K562 (cell line): ENCODE measurements at regions not wholly inside any gene's neighbourhood (a gene's known extent, or its start where the extent isn't known, plus 50 kb on each side); places are given as distances from the start of the nearest gene placed in this dataset.

ENCODE experiments used
- ATAC-seq: fragments of 200-7000 bp; cut with Tn5 transposase; 3 replicates; pipeline ENCODE4 v1.9.1; 2020; ENCODE audit warnings: moderate library complexity
- BruUV-seq: library from RNA; stranded (reverse); fragments of 400-500 nt; replicated peaks from 2 replicates; lab custom pipeline; 2021; lab: Mats Ljungman, UMichigan
- CTCF ChIA-PET: fragments of 300-600 bp; formaldehyde crosslinking; extraction: SDS; loops from one replicate; lab custom pipeline; 2021; ENCODE audit warnings: low intra/inter-chr PET ratio; lab: Yijun Ruan, JAX
- POLR2A ChIA-PET: fragments of 300-600, 350-650 bp; sonication (Branson Sonifier 250); formaldehyde crosslinking; extraction: SDS; loops from one replicate; lab custom pipeline; 2021; ENCODE audit warnings: antibody characterized with exemption, inconsistent platforms; lab: Yijun Ruan, JAX
- DNase-seq, 4 experiments: peaks; one replicate each; pipeline versions ENCODE4 v3.0.0 to v3.0.0-alpha.2; 2011 to 2018; ENCODE audit warnings: low spot score in 3 of 4, mixed read lengths in 3 of 4; ENCODE audit errors: extremely low read depth in 1 of 4
- FAIRE-seq: peaks from 2 replicates; lab custom pipeline; 2011; peaks lifted over from hg19 to GRCh38; lab: Jason Lieb, UNC
- H2AFZ ChIP-seq: 2 replicates; pipeline ENCODE4 v1.6.0; 2011; ENCODE audit warnings: low read depth, low read length, control low read depth, inconsistent platforms
- H3K27ac ChIP-seq: fragments of 200-600 bp; 3 replicates; pipeline ENCODE4 v1.8.0; 2011; ENCODE audit warnings: low read depth, mild to moderate bottlenecking, control low read depth, inconsistent platforms, low read length, moderate library complexity, mixed read lengths; ENCODE audit errors: extremely low read depth
- H3K27me3 ChIP-seq, 2 experiments: fragments of 300-600 bp in 1 of 2; 2 replicates in 1 of 2; 3 replicates in 1 of 2; pipeline versions ENCODE4 v1.6.0 to v1.8.0; 2011; ENCODE audit warnings: inconsistent platforms in 2 of 2, low read length in 2 of 2, mild to moderate bottlenecking in 1 of 2, mixed read lengths in 1 of 2, moderate library complexity in 1 of 2; ENCODE audit not compliant: control insufficient read depth in 2 of 2, insufficient read depth in 2 of 2
- H3K36me3 ChIP-seq: fragments of 300-600 bp; 3 replicates; pipeline ENCODE4 v1.8.0; 2011; ENCODE audit warnings: mild to moderate bottlenecking, low read length, inconsistent platforms; ENCODE audit not compliant: control insufficient read depth, insufficient read depth
- H3K4me1 ChIP-seq, 2 experiments: fragments of 200-600 bp in 1 of 2; replicated peaks in 1 of 2; 2 replicates in 1 of 2; 3 replicates in 1 of 2; pipeline versions ENCODE4 v1.5.1 to v1.8.0; 2011; ENCODE audit warnings: inconsistent platforms in 2 of 2, low read length in 2 of 2, mild to moderate bottlenecking in 1 of 2, mixed read lengths in 1 of 2, moderate library complexity in 1 of 2; ENCODE audit not compliant: control insufficient read depth in 2 of 2, insufficient read depth in 2 of 2
- H3K4me2 ChIP-seq: 2 replicates; pipeline ENCODE4 v1.6.1; 2011; ENCODE audit warnings: low read length, control low read depth, inconsistent platforms, mixed read lengths; ENCODE audit not compliant: insufficient read depth
- H3K4me3 ChIP-seq: fragments of 200-600 bp; sonication (generic), shearing (Covaris generic); 2 replicates; pipeline ENCODE4 v1.5.1; 2016; ENCODE audit warnings: control low read depth, inconsistent platforms
- H3K79me2 ChIP-seq: fragments of 200-600 bp; 3 replicates; pipeline ENCODE4 v1.8.0; 2011; ENCODE audit warnings: low read length, inconsistent platforms; ENCODE audit not compliant: control insufficient read depth, insufficient read depth
- H3K9ac ChIP-seq, 2 experiments: 2 replicates each; pipeline versions ENCODE4 v1.6.0 to v1.6.1; 2011; ENCODE audit warnings: low read depth in 2 of 2, low read length in 2 of 2, control low read depth in 1 of 2, inconsistent platforms in 1 of 2, mild to moderate bottlenecking in 1 of 2, mixed read lengths in 1 of 2; ENCODE audit not compliant: insufficient read depth in 1 of 2
- H3K9me1 ChIP-seq: one replicate; pipeline ENCODE4 v1.6.0; 2011; ENCODE audit warnings: inconsistent platforms, mild to moderate bottlenecking, low read length, moderate library complexity; ENCODE audit not compliant: control insufficient read depth, insufficient read depth
- H3K9me3 ChIP-seq: replicated peaks from 2 replicates; pipeline ENCODE4 v1.5.1; 2011; ENCODE audit warnings: low read depth, low read length, inconsistent platforms; ENCODE audit not compliant: control insufficient read depth, insufficient read depth
- H4K20me1 ChIP-seq: replicated peaks from 2 replicates; pipeline ENCODE4 v1.6.1; 2011; ENCODE audit warnings: low read length, inconsistent platforms, mixed read lengths; ENCODE audit not compliant: control insufficient read depth, insufficient read depth
- BRD9 ChIP-seq: fragments of 450-650 bp; IDR thresholded peaks from 2 replicates; pipeline ENCODE4 v1.6.1; 2018; ENCODE audit warnings: low read depth; ENCODE audit not compliant: partially characterized antibody
- CXXC5 ChIP-seq: fragments of 250-450 bp; sonication (Bioruptor Pico); IDR thresholded peaks from 2 replicates; pipeline ENCODE4 v1.8.0; 2022; ENCODE audit warnings: inconsistent platforms, mild to moderate bottlenecking, moderate library complexity
- GATA2 ChIP-seq: sonication (generic); formaldehyde crosslinking; IDR thresholded peaks from 2 replicates; pipeline ENCODE4 v1.4.0; 2020; ENCODE audit warnings: mild to moderate bottlenecking, missing genetic modification reagents
- GATAD2B ChIP-seq: fragments of 450-650 bp; IDR thresholded peaks from 2 replicates; pipeline ENCODE4 v1.6.1; 2017; ENCODE audit warnings: mild to moderate bottlenecking, borderline replicate concordance
- HDAC2 ChIP-seq: fragments of 450-650 bp; IDR thresholded peaks from 2 replicates; pipeline ENCODE4 v1.6.1; 2016; ENCODE audit warnings: mild to moderate bottlenecking
- HDAC6 ChIP-seq: IDR thresholded peaks from 2 replicates; pipeline ENCODE4 v1.6.1; 2012; ENCODE audit warnings: low read depth, mild to moderate bottlenecking, control low read depth, inconsistent platforms, low read length, moderate library complexity
- JUN ChIP-seq, 2 experiments: sonication (generic) in 1 of 2; formaldehyde crosslinking in 1 of 2; IDR thresholded peaks; 2 replicates each; pipeline versions ENCODE4 v1.6.1 to v1.8.0; 2012 to 2022; ENCODE audit warnings: borderline replicate concordance in 2 of 2, mild to moderate bottlenecking in 2 of 2, improper control_type of control experiment in 1 of 2, low read depth in 1 of 2, low read length in 1 of 2, missing genetic modification reagents in 1 of 2
- MEIS2 ChIP-seq: fragments of 450-650 bp; IDR thresholded peaks from 2 replicates; pipeline ENCODE4 v1.6.1; 2014; ENCODE audit warnings: mild to moderate bottlenecking; ENCODE audit not compliant: partially characterized antibody
- MYC ChIP-seq, 2 experiments: fragments of 250-450 bp in 1 of 2; sonication (Bioruptor Pico) in 1 of 2; IDR thresholded peaks; 2 replicates each; pipeline versions ENCODE4 v1.5.1 to v1.6.1; 2012 to 2021; ENCODE audit warnings: low read depth in 2 of 2, borderline replicate concordance in 1 of 2, improper control_type of control experiment in 1 of 2, low read length in 1 of 2, mild to moderate bottlenecking in 1 of 2, moderate library complexity in 1 of 2
- NCOR1 ChIP-seq: fragments of 450-650 bp; IDR thresholded peaks from 2 replicates; pipeline ENCODE4 v1.6.1; 2016; ENCODE audit warnings: mild to moderate bottlenecking, moderate library complexity
- RB1 ChIP-seq: fragments of 450-650 bp; IDR thresholded peaks from 2 replicates; pipeline ENCODE4 v1.6.1; 2017; ENCODE audit warnings: low read depth, mild to moderate bottlenecking
- ZBTB17 ChIP-seq: fragments of 450-650 bp; formaldehyde crosslinking; IDR thresholded peaks from 2 replicates; pipeline ENCODE4 v1.4.0; 2020; ENCODE audit warnings: mild to moderate bottlenecking
- ZFP36 ChIP-seq: fragments of 150-350 bp; IDR thresholded peaks from 2 replicates; pipeline ENCODE4 v1.6.1; 2018; ENCODE audit warnings: low read length, low read depth; ENCODE audit not compliant: partially characterized antibody
- ZNF316 ChIP-seq: fragments of 450-650 bp; IDR thresholded peaks from 2 replicates; pipeline ENCODE4 v1.6.1; 2016
- ZNF408 ChIP-seq: fragments of 250-450 bp; sonication (Bioruptor Pico); IDR thresholded peaks from 2 replicates; pipeline ENCODE4 v1.4.0; 2020; ENCODE audit warnings: low read depth, mild to moderate bottlenecking, moderate library complexity
- ZNF445 ChIP-seq: fragments of 250-450 bp; sonication (Bioruptor Pico); IDR thresholded peaks from 2 replicates; pipeline ENCODE4 v1.4.0; 2020; ENCODE audit warnings: low read depth, mild to moderate bottlenecking, moderate library complexity
- WGBS: fragments of 100-300 bp; shearing (Covaris generic); methylation state at CpG from one replicate; pipeline ENCODE4 v1.1.6; 2016; ENCODE audit warnings: low coverage, mixed read lengths; ENCODE audit not compliant: insufficient coverage; ENCODE audit errors: missing lambda C conversion rate; 5-methylcytosine and 5-hydroxymethylcytosine counted together
- in situ Hi-C: fragments of 300-500 bp; cut with MboI; formaldehyde crosslinking; loops from 4 replicates; pipeline ENCODE4 v1.15.0; 2018; ENCODE audit warnings: inconsistent platforms, mixed read lengths
- intact Hi-C: fragments of 100-400 bp; cut with micrococcal nuclease; formaldehyde crosslinking; loops from 2 replicates; pipeline ENCODE4 v1.14.2; 2022

DNA sequence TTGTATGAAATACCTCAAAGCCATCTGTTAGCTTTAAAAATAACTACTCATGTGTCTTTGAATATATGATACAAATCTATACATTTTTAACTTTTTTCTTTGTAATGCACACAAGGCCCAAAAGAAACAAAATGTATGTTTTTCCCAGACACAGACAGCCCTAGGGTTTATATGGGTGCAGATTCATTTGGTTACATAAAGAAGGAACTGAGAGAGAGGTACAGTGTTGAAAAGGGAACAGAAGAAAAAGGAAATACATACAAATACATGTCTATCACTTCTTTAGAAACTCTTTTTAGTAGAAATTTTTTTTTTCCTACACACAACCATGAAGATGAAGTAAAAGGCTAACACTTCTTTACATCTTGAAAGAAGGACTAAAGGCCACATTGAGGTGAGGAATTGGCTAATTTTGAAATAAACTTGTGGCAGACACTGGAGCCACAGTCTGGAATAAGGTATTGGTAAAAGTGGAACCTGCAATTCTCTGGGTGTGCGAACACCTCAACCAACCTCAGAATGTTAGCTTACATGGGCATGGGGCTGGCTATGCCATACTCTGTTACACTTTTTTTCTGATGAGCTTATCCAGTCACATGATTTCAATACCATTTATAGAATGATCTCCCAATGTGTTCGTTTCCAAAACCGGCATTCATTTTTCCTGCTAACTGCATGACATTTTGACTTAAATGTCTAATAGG lies 67.9 kb downstream of the FAM47C start:
- H4K20me1 ChIP-seq: no peaks in the 10 kb centered on the region
- peaks cover 0 to 7% of the 10 kb centered on the region in 2 experiments; a peak in 2 of 5 replicates for H3K4me1 ChIP-seq
- intact Hi-C loops (no loop called here), in situ Hi-C loops (no loop called here)
- no peak overlapping the region for H3K4me3 ChIP-seq
- ChIA-PET CTCF (no interaction called here), POLR2A (no interaction called here)
- BruUV-seq: no TSS peak
- WGBS: 4% methylated on average over 2 of the region's 3 CpGs
- no peaks in the 10 kb centered on the region for H3K79me2 ChIP-seq
- no peaks in the 10 kb centered on the region for H3K9me1 ChIP-seq
- H3K9me3 ChIP-seq: no peaks in the 10 kb centered on the region
- no peaks in the 10 kb centered on the region; a peak in 1 of 5 replicates for H3K27me3 ChIP-seq
- FAIRE-seq: no peak
- no peak overlapping the region for H3K4me2 ChIP-seq
- ATAC-seq: no peak
- no peak for DNase-seq
- no peak overlapping the region for H3K27ac ChIP-seq
- H2AFZ ChIP-seq: no peak overlapping the region
- no peaks in the 10 kb centered on the region for H3K36me3 ChIP-seq
- H3K9ac ChIP-seq: no peak overlapping the region
- TF ChIP-seq GATA2 (CRISPR knock-in tag): no peak

DNA sequence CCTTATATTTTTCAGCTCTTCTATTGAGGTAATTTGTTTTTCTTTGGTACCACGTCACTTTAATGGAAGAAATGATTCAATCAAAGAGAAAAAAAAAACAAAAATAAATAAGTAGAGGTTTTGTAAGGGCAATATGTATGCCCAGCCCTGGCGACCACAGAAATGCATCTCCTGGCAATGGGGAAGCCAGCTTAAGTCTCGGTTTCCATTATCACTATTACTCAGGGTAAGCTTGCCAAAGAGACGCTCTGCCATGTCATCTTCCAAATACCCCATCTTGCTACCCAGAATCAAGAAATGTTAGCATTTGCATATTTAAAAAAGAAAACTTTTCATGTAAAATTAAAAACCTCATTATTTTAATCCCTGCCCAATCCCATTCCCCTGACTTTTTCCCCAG lies 68.8 kb downstream of the FAM47C start:
- no peaks in the 10 kb centered on the region for H3K9me1 ChIP-seq
- H4K20me1 ChIP-seq: no peaks in the 10 kb centered on the region
- ATAC-seq (no peak), DNase-seq (no peak), FAIRE-seq (no peak)
- ChIA-PET CTCF (no interaction called here), POLR2A (no interaction called here)
- H3K4me2 ChIP-seq: no peak overlapping the region
- H3K9ac ChIP-seq: no peak overlapping the region
- BruUV-seq: no TSS peak
- 5% methylated on average over 4 of the region's 4 CpGs for WGBS
- intact Hi-C loops: no loop called here
- H3K4me1 ChIP-seq: peaks cover 0 to 7% of the 10 kb centered on the region in 2 experiments; a peak in 2 of 5 replicates
- no peak overlapping the region for H3K27ac ChIP-seq
- H3K9me3 ChIP-seq: no peaks in the 10 kb centered on the region
- no peaks in the 10 kb centered on the region for H3K79me2 ChIP-seq
- no peaks in the 10 kb centered on the region for H3K36me3 ChIP-seq
- in situ Hi-C loops: no loop called here
- no peak overlapping the region for H2AFZ ChIP-seq
- no peaks in the 10 kb centered on the region; a peak in 1 of 5 replicates for H3K27me3 ChIP-seq
- H3K4me3 ChIP-seq: no peak overlapping the region
- TF ChIP-seq NCOR1: no peak
- no peak for TF ChIP-seq JUN (IDR thresholded peaks at IDR 0.05; ENCODE audit: borderline replicate concordance, low read depth, low read length)
- TF ChIP-seq JUN (CRISPR knock-in tag; IDR thresholded peaks at IDR 0.05; ENCODE audit: borderline replicate concordance): no peak
- TF ChIP-seq GATAD2B: no peak
- TF ChIP-seq ZNF316: no peak
- no peak for TF ChIP-seq ZFP36
- TF ChIP-seq HDAC6: no peak
- no peak for TF ChIP-seq MYC (IDR thresholded peaks at IDR 0.05; ENCODE audit: low read depth, low read length)
- no peak for TF ChIP-seq MYC (CRISPR knock-in tag; IDR thresholded peaks at IDR 0.05; ENCODE audit: borderline replicate concordance, low read depth)
- TF ChIP-seq MEIS2: no peak
- TF ChIP-seq CXXC5 (CRISPR knock-in tag): no peak
- no peak for TF ChIP-seq ZNF408 (CRISPR knock-in tag)
- no peak for TF ChIP-seq BRD9
- no peak for TF ChIP-seq RB1
- no peak for TF ChIP-seq ZBTB17
- no peak for TF ChIP-seq HDAC2
- TF ChIP-seq ZNF445 (CRISPR knock-in tag): no peak
